T-helper 1 cell (primary cell): ENCODE measurements at regions not wholly inside any gene's neighbourhood (a gene's known extent, or its start where the extent isn't known, plus 50 kb on each side); places are given as distances from the start of the nearest gene placed in this dataset.
A peak's percentile ranks its signal among the peaks of the same experiment; 100 is the strongest.

Experiments used
- DNase-seq, 5 donors: peaks; one replicate each; pipeline ENCODE4 v3.0.0-alpha.2; 2012 to 2020

GRCh38 chr1:175864625-175865024, 121.2 kb upstream of the TNR start:
- DNase-seq, result no peak

- no peak for DNase-seq
Measured at GRCh38 chr1:175864183-175864582, 120.8 kb upstream of the TNR start.

- DNase-seq, result no peak
Measured at GRCh38 chr1:175863299-175864050, 120.1 kb upstream of the TNR start.

- DNase-seq, result no peak
Measured at GRCh38 chr1:175862408-175862807, 119.0 kb upstream of the TNR start.

GRCh38 chr1:175861626-175862367, 118.4 kb upstream of the TNR start:
- no peak for DNase-seq

- no peak for DNase-seq
Measured at GRCh38 chr1:175857756-175858155, 114.4 kb upstream of the TNR start.

- no peak for DNase-seq
Measured at GRCh38 chr1:175853681-175854080, 110.3 kb upstream of the TNR start.

- DNase-seq, result no peak
Measured at GRCh38 chr1:175851749-175852148, 108.4 kb upstream of the TNR start.

- DNase-seq, result no peak
Measured at GRCh38 chr1:175848329-175848728, 104.9 kb upstream of the TNR start.

- DNase-seq, result no peak
Measured at GRCh38 chr1:175845985-175846384, 102.6 kb upstream of the TNR start.

- DNase-seq, result no peak
Measured at GRCh38 chr1:175845338-175845737, 101.9 kb upstream of the TNR start.

GRCh38 chr1:175844877-175845276, 101.5 kb upstream of the TNR start:
- no peak for DNase-seq

- DNase-seq, result no peak
Measured at GRCh38 chr1:175842550-175842949, 99.2 kb upstream of the TNR start.

- no peak for DNase-seq
Measured at GRCh38 chr1:175841738-175842187, 98.4 kb upstream of the TNR start.

- no peak for DNase-seq
Measured at GRCh38 chr1:175840787-175841186, 97.4 kb upstream of the TNR start.

- no peak for DNase-seq
Measured at GRCh38 chr1:175839779-175840669, 96.6 kb upstream of the TNR start.

- DNase-seq, result no peak
Measured at GRCh38 chr1:175834597-175834996, 91.2 kb upstream of the TNR start.

- no peak for DNase-seq
Measured at GRCh38 chr1:175833951-175834350, 90.6 kb upstream of the TNR start.

- no peak for DNase-seq
Measured at GRCh38 chr1:175833502-175833901, 90.1 kb upstream of the TNR start.

GRCh38 chr1:175830500-175830899, 87.1 kb upstream of the TNR start:
- DNase-seq, result no peak

- no peak for DNase-seq
Measured at GRCh38 chr1:175829845-175830244, 86.5 kb upstream of the TNR start.

GRCh38 chr1:175826705-175827104, 83.3 kb upstream of the TNR start:
- DNase-seq, result no peak

- peak in 2 of 5 donors; percentile 1 to 5 for DNase-seq
Measured at GRCh38 chr1:175824079-175824478, 80.7 kb upstream of the TNR start.
